ENCODE measurements at regions not wholly inside any gene's neighbourhood (a gene's known extent, or its start where the extent isn't known, plus 50 kb on each side); places are given as distances from the start of the nearest gene placed in this dataset.
A peak's percentile ranks its signal among the peaks of the same experiment; 100 is the strongest.

- H3K27me3 ChIP-seq (ENCODE audit: control insufficient read depth in 2 of 2, insufficient read depth in 2 of 2, low read length in 2 of 2): no peaks in the 10 kb centered on the region
- no peaks in the 10 kb centered on the region for H3K9me3 ChIP-seq (ENCODE audit: control insufficient read depth in 2 of 3, low read length in 3 of 3)
- H3K9me3 Mint-ChIP-seq: peaks cover 0 to 1% (median 0%) of the 10 kb centered on the region in 11 donors
- peak overlapping the region; percentile 83 for H3K27ac ChIP-seq (ENCODE audit: low read depth, low read length)
- DNase-seq (no peak), ATAC-seq (no peak)
- H3K36me3 ChIP-seq (ENCODE audit: control insufficient read depth in 2 of 3, insufficient read depth in 3 of 3, low read length in 3 of 3): no peaks in the 10 kb centered on the region
- H3K4me3 ChIP-seq (ENCODE audit: low read length): no peak overlapping the region
- peaks cover 0 to 2% (median 0%) of the 10 kb centered on the region in 5 donors for H3K36me3 Mint-ChIP-seq
- H3K4me1 Mint-ChIP-seq: peaks cover 37 to 79% (median 76%) of the 10 kb centered on the region in 7 donors
- ChIA-PET CTCF (interaction anchor here (0.9 to 6.0 kb wide), 5 partner anchors 28 to 233 kb away, joined by 4 to 54 read pairs (median 5); no protein-coding TSS in a partner anchor), POLR2A (interaction anchor here (0.7 to 10.7 kb wide), 12 partner anchors 11 to 169 kb away, joined by 3 to 210 read pairs (median 5); partner anchors contain the start of gene KLF13)
- no peaks in the 10 kb centered on the region for H3K27me3 Mint-ChIP-seq
- intact Hi-C loops (cut with micrococcal nuclease): loop anchor here in 1 of 2 donors (10.0 kb wide), 1 partner anchor 808 kb away; the partner anchor contains the start of gene ARHGAP11B
- H3K4me3 Mint-ChIP-seq: no peak overlapping the region
- peak overlapping the region; percentile 96 to 100 (median 99) for H3K27ac Mint-ChIP-seq
- H3K4me1 ChIP-seq (ENCODE audit: control insufficient read depth in 2 of 2, insufficient read depth in 2 of 2, low read length in 2 of 2): peaks cover 41 to 48% of the 10 kb centered on the region in 2 donors
Observed at GRCh38 chr15:31433091-31433490, 106.5 kb downstream of the KLF13 start.

- intact Hi-C loops (cut with micrococcal nuclease): loop anchor here in 1 of 2 donors (10.0 kb wide), 1 partner anchor 809 kb away; the partner anchor contains the start of gene ARHGAP11B
- H3K36me3 ChIP-seq (ENCODE audit: control insufficient read depth in 2 of 3, insufficient read depth in 3 of 3, low read length in 3 of 3): no peaks in the 10 kb centered on the region
- CTCF ChIA-PET: interaction anchor here (0.9 to 6.0 kb wide), 10 partner anchors 18 to 234 kb away, joined by 3 to 54 read pairs (median 6); partner anchors contain the start of gene KLF13
- ATAC-seq (no peak), DNase-seq (no peak)
- no peak overlapping the region for H3K4me3 ChIP-seq (ENCODE audit: low read length)
- peak overlapping the region in 8 of 10 donors; percentile 41 to 95 (median 82) for H3K4me3 Mint-ChIP-seq
- peak overlapping the region; percentile 83 for H3K27ac ChIP-seq (ENCODE audit: low read depth, low read length)
- peaks cover 0 to 1% (median 0%) of the 10 kb centered on the region in 11 donors for H3K9me3 Mint-ChIP-seq
- POLR2A ChIA-PET: interaction anchor here (1.6 to 10.7 kb wide), 11 partner anchors 15 to 106 kb away, joined by 4 to 210 read pairs (median 8); partner anchors contain the start of gene KLF13
- H3K9me3 ChIP-seq (ENCODE audit: control insufficient read depth in 2 of 3, low read length in 3 of 3): no peaks in the 10 kb centered on the region
- H3K27ac Mint-ChIP-seq: peak overlapping the region; percentile 96 to 100 (median 99)
- H3K4me1 ChIP-seq (ENCODE audit: control insufficient read depth in 2 of 2, insufficient read depth in 2 of 2, low read length in 2 of 2): peaks cover 46 to 53% of the 10 kb centered on the region in 2 donors
- H3K4me1 Mint-ChIP-seq: peaks cover 41 to 84% (median 81%) of the 10 kb centered on the region in 7 donors
- peaks cover 0 to 2% (median 0%) of the 10 kb centered on the region in 5 donors for H3K36me3 Mint-ChIP-seq
- no peaks in the 10 kb centered on the region for H3K27me3 Mint-ChIP-seq
- H3K27me3 ChIP-seq (ENCODE audit: control insufficient read depth in 2 of 2, insufficient read depth in 2 of 2, low read length in 2 of 2): no peaks in the 10 kb centered on the region
Observed at GRCh38 chr15:31433574-31433973, 106.9 kb downstream of the KLF13 start.

GRCh38 chr15:31434275-31434587 is 107.6 kb downstream of the KLF13 start:
- ATAC-seq (no peak), DNase-seq (no peak)
- intact Hi-C loops (cut with micrococcal nuclease): loop anchor here (2.0 to 10.0 kb wide), 4 partner anchors 47 to 809 kb away; partner anchors contain the start of gene ARHGAP11B (in 1 of the 2)
- peak overlapping the region; percentile 96 to 100 (median 99) for H3K27ac Mint-ChIP-seq
- H3K27me3 ChIP-seq (ENCODE audit: control insufficient read depth in 2 of 2, insufficient read depth in 2 of 2, low read length in 2 of 2): no peaks in the 10 kb centered on the region
- no peaks in the 10 kb centered on the region for H3K36me3 ChIP-seq (ENCODE audit: control insufficient read depth in 2 of 3, insufficient read depth in 3 of 3, low read length in 3 of 3)
- no peaks in the 10 kb centered on the region for H3K9me3 ChIP-seq (ENCODE audit: control insufficient read depth in 2 of 3, low read length in 3 of 3)
- H3K27me3 Mint-ChIP-seq: no peaks in the 10 kb centered on the region
- ChIA-PET POLR2A (interaction anchor here (0.6 to 10.7 kb wide), 32 partner anchors 10 to 232 kb away, joined by 3 to 210 read pairs (median 6); partner anchors contain the start of gene KLF13), CTCF (interaction anchor here (0.7 to 6.0 kb wide), 25 partner anchors 9 to 234 kb away, joined by 3 to 54 read pairs (median 4); partner anchors contain the start of gene KLF13)
- peaks cover 0 to 1% (median 0%) of the 10 kb centered on the region in 11 donors for H3K9me3 Mint-ChIP-seq
- peak overlapping the region; percentile 48 for H3K4me3 ChIP-seq (ENCODE audit: low read length)
- H3K4me1 ChIP-seq (ENCODE audit: control insufficient read depth in 2 of 2, insufficient read depth in 2 of 2, low read length in 2 of 2): peaks cover 52 to 54% of the 10 kb centered on the region in 2 donors
- peak overlapping the region; percentile 83 for H3K27ac ChIP-seq (ENCODE audit: low read depth, low read length)
- H3K36me3 Mint-ChIP-seq: no peaks in the 10 kb centered on the region
- H3K4me1 Mint-ChIP-seq: peaks cover 39 to 87% (median 84%) of the 10 kb centered on the region in 7 donors
- H3K4me3 Mint-ChIP-seq: peak overlapping the region; percentile 80 to 95 (median 86)

- Histone ChIP-seq H3K4me3 (ENCODE audit: low read length) (peak overlapping the region; percentile 48), H3K27me3 (ENCODE audit: control insufficient read depth in 2 of 2, insufficient read depth in 2 of 2, low read length in 2 of 2) (no peaks in the 10 kb centered on the region), H3K4me1 (ENCODE audit: control insufficient read depth in 2 of 2, insufficient read depth in 2 of 2, low read length in 2 of 2) (peaks cover 53 to 54% of the 10 kb centered on the region in 2 donors), H3K27ac (ENCODE audit: low read depth, low read length) (peak overlapping the region; percentile 83), H3K9me3 (ENCODE audit: control insufficient read depth in 2 of 3, low read length in 3 of 3) (no peaks in the 10 kb centered on the region), H3K36me3 (ENCODE audit: control insufficient read depth in 2 of 3, insufficient read depth in 3 of 3, low read length in 3 of 3) (no peaks in the 10 kb centered on the region)
- peak overlapping the region; percentile 96 to 100 (median 99) for H3K27ac Mint-ChIP-seq
- ChIA-PET CTCF (interaction anchor here (0.7 to 6.0 kb wide), 31 partner anchors 10 to 237 kb away, joined by 3 to 54 read pairs (median 4); partner anchors contain the start of gene KLF13), POLR2A (interaction anchor here (0.6 to 10.7 kb wide), 39 partner anchors 10 to 233 kb away, joined by 3 to 210 read pairs (median 6); partner anchors contain the start of gene KLF13)
- intact Hi-C loops (cut with micrococcal nuclease): loop anchor here (1.0 to 10.0 kb wide), 20 partner anchors 25 to 810 kb away; partner anchors contain the start of genes KLF13 (in 2 of the 2), ARHGAP11B (in 1 of the 2) and MTMR10 (in 1 of the 2)
- peak overlapping the region; percentile 80 to 95 (median 86) for H3K4me3 Mint-ChIP-seq
- H3K9me3 Mint-ChIP-seq: peaks cover 0 to 1% (median 0%) of the 10 kb centered on the region in 11 donors
- ATAC-seq: peak; percentile 76
- peak; percentile 54 to 84 (median 80) for DNase-seq
- no peaks in the 10 kb centered on the region for H3K27me3 Mint-ChIP-seq
- H3K4me1 Mint-ChIP-seq: peaks cover 42 to 90% (median 88%) of the 10 kb centered on the region in 7 donors
- no peaks in the 10 kb centered on the region for H3K36me3 Mint-ChIP-seq
Observed at GRCh38 chr15:31434588-31435260, 108.1 kb downstream of the KLF13 start.

GRCh38 chr15:31435261-31435911 is 108.8 kb downstream of the KLF13 start:
- H3K36me3 ChIP-seq (ENCODE audit: control insufficient read depth in 2 of 3, insufficient read depth in 3 of 3, low read length in 3 of 3): no peaks in the 10 kb centered on the region
- Mint-ChIP-seq H3K4me3 (peak overlapping the region; percentile 80 to 95 (median 86)), H3K27ac (peak overlapping the region; percentile 96 to 100 (median 99)), H3K27me3 (no peaks in the 10 kb centered on the region), H3K36me3 (no peaks in the 10 kb centered on the region), H3K4me1 (peaks cover 44 to 90% (median 84%) of the 10 kb centered on the region in 7 donors), H3K9me3 (peaks cover 0 to 1% (median 0%) of the 10 kb centered on the region in 11 donors)
- peaks cover 55 to 58% of the 10 kb centered on the region in 2 donors for H3K4me1 ChIP-seq (ENCODE audit: control insufficient read depth in 2 of 2, insufficient read depth in 2 of 2, low read length in 2 of 2)
- POLR2A ChIA-PET: interaction anchor here (0.6 to 10.7 kb wide), 34 partner anchors 11 to 234 kb away, joined by 3 to 210 read pairs (median 6); partner anchors contain the start of gene KLF13
- intact Hi-C loops (cut with micrococcal nuclease): loop anchor here (1.0 to 10.0 kb wide), 20 partner anchors 24 to 811 kb away; partner anchors contain the start of genes KLF13 (in 2 of the 2), ARHGAP11B (in 1 of the 2) and MTMR10 (in 1 of the 2)
- no peaks in the 10 kb centered on the region for H3K27me3 ChIP-seq (ENCODE audit: control insufficient read depth in 2 of 2, insufficient read depth in 2 of 2, low read length in 2 of 2)
- CTCF ChIA-PET: interaction anchor here (0.8 to 6.0 kb wide), 27 partner anchors 10 to 237 kb away, joined by 3 to 54 read pairs (median 4); partner anchors contain the start of gene KLF13
- H3K9me3 ChIP-seq (ENCODE audit: control insufficient read depth in 2 of 3, low read length in 3 of 3): no peaks in the 10 kb centered on the region
- DNase-seq (peak; percentile 53 to 93 (median 87)), ATAC-seq (peak; percentile 84)
- H3K4me3 ChIP-seq (ENCODE audit: low read length): peak overlapping the region; percentile 48
- H3K27ac ChIP-seq (ENCODE audit: low read depth, low read length): peak overlapping the region; percentile 83
